HG03135 (cell line): ENCODE measurements at regions not wholly inside any gene's neighbourhood (a gene's known extent, or its start where the extent isn't known, plus 50 kb on each side); places are given as distances from the start of the nearest gene placed in this dataset.

Experiments
- ATAC-seq: cut with Tn5 transposase; IDR thresholded peaks from one replicate; pipeline ENCODE4 v1.9.1; 2021; ENCODE audit warnings: mild to moderate bottlenecking, moderate library complexity; ENCODE audit not compliant: unreplicated experiment

- ATAC-seq = no peak
Observed at GRCh38 chr2:191512874-191513273, 165.1 kb upstream of the NABP1 start.

- no peak for ATAC-seq
Observed at GRCh38 chr2:191514613-191515012, 163.3 kb upstream of the NABP1 start.

- ATAC-seq = no peak
Observed at GRCh38 chr2:191515551-191515950, 162.4 kb upstream of the NABP1 start.

GRCh38 chr2:191516260-191516659 lies 161.7 kb upstream of the NABP1 start:
- ATAC-seq = no peak

- ATAC-seq = no peak
Observed at GRCh38 chr2:191521608-191522208, 156.2 kb upstream of the NABP1 start.

- no peak for ATAC-seq
Observed at GRCh38 chr2:191522478-191523120, 155.3 kb upstream of the NABP1 start.

GRCh38 chr2:191526091-191526490 lies 151.8 kb upstream of the NABP1 start:
- ATAC-seq = no peak

GRCh38 chr2:191526536-191526935 lies 151.4 kb upstream of the NABP1 start:
- no peak for ATAC-seq

- no peak for ATAC-seq
Observed at GRCh38 chr2:191526953-191527556, 150.9 kb upstream of the NABP1 start.

- no peak for ATAC-seq
Observed at GRCh38 chr2:191530618-191531017, 147.3 kb upstream of the NABP1 start.

- ATAC-seq = no peak
Observed at GRCh38 chr2:191533693-191534180, 144.2 kb upstream of the NABP1 start.

- no peak for ATAC-seq
Observed at GRCh38 chr2:191537921-191538320, 140.0 kb upstream of the NABP1 start.

- ATAC-seq = no peak
Observed at GRCh38 chr2:191538334-191538903, 139.5 kb upstream of the NABP1 start.

- ATAC-seq = no peak
Observed at GRCh38 chr2:191539068-191539467, 138.9 kb upstream of the NABP1 start.

- no peak for ATAC-seq
Observed at GRCh38 chr2:191540681-191541080, 137.3 kb upstream of the NABP1 start.

- no peak for ATAC-seq
Observed at GRCh38 chr2:191543708-191544107, 134.2 kb upstream of the NABP1 start.

- ATAC-seq = no peak
Observed at GRCh38 chr2:191544461-191545062, 133.4 kb upstream of the NABP1 start.

- ATAC-seq = no peak
Observed at GRCh38 chr2:191545361-191545760, 132.6 kb upstream of the NABP1 start.

GRCh38 chr2:191552066-191552465 lies 125.9 kb upstream of the NABP1 start:
- no peak for ATAC-seq

- ATAC-seq = no peak
Observed at GRCh38 chr2:191554240-191554639, 123.7 kb upstream of the NABP1 start.

- ATAC-seq = peak; percentile 97
Observed at GRCh38 chr2:191555092-191555742, 122.7 kb upstream of the NABP1 start.
